ENCODE measurements at regions not wholly inside any gene's neighbourhood (a gene's known extent, or its start where the extent isn't known, plus 50 kb on each side); places are given as distances from the start of the nearest gene placed in this dataset.
"Not testable (repeated sequence)": the region's sequence is repeated elsewhere in the genome, so short reads cannot be mapped to it uniquely, and the experiment has no call there.

DNA sequence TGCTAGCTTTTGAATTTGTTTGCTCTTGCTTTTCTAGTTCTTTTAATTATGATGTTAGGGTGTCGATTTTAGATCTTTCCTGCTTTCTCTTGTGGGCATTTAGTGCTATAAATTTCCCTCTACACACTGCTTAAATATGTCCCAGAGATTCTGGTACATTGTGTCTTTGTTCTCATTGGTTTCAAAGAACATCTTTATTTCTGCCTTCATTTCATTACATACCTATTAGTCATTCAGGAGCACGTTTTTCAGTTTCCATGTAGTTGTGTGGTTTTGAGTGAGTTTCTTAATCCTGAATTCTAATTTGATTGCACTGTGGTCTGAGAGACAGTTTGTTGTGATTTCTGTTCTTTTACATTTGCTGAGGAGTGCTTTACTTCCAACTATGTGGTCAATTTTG is 51.2 kb upstream of the MB21D2 start:
- not testable (repeated sequence) for DNase-seq

DNA sequence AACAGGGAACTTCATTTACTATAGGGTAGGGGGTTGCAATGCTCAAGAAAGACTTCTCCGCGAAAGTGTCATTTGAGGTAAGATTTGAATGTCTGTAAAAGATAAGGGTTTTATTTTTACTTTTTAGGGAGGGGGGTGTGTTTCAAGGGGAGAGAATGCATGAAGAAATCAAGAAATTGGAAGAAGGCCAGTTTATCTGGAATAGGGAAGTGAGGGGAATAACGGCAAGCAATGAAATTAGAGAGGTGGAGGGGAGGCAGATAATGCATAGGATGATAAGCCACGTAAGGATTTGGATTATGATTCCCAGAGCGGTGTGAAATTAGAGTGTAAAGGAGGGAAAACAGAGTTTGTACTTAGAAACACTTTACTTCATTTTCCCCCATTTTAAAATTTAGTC is 63.0 kb upstream of the MB21D2 start:
- no peak for DNase-seq

DNA sequence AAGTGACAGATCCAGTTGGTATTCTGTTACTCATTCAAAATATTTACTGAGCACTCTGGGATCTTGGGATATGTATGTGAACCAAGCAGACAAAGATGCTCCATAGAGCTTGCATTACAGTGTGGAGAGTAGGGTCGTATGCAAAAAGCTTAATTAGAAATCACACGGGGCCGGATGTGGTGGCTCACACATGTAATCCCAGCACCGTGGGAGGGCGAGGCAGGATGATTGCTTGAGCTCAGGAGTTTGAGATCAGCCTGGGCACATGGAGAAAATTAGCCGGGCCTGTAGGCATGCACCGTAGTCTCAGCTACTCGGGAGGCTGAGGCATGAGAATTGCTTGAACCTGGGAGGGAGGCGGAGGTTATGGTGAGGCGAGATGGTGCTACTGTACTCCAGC is 68.7 kb upstream of the MB21D2 start:
- DNase-seq: no peak

DNA sequence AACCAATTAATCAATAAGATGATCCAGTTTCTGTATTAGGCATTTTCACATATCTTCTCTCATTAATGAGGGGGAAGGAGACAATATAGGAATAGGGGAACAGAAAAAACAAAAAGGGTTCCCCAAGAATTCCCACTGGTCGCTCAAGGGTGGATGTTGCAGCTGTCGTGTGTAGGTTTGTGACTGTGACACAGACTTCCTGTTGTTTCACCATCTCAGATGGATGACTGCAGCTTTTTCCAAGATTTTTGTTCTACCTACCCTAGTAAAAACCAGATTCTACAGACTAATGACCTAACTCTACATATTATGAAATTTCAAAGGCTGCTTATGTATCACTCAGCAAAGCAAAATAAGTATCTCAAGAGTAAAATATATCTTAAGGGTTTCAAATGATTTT is 73.7 kb upstream of the MB21D2 start:
- no peak for DNase-seq

DNA sequence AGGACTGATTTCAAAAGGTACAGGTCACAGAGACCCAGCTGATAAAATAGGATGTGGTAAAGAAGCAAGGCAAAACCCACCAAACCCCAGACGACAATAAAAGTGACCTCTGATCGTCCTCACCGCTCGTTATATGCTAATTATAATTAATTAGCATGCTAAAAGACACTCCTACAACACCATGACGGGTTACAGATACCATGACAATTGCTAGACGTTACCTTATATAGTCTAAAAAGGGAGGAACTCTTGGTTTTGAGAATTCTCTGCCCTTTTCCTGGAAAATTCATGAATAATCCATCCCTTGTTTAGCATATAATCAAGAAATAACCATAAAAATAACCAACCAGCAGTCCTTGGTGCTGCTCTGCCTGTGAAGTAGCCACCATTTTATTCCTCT is 74.7 kb upstream of the MB21D2 start:
- no peak for DNase-seq

DNA sequence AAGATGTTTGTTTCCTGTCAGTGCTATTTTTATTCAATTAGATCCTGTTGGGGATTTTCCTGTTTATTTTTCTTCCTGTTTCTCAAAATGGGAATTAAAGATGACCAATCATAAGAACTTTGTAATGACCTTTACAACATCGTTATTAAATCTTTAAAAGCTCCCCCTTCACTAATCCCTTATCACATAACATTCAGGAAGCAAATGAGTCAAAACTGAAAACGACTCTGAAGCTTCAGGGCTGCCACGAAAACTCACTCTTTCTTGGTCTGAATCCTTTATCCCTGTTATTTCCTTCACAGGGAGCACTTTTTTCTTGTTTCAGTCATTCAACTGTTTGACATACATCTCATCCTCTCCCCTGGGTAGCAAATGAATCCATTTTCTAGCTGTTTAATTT is 75.8 kb upstream of the MB21D2 start:
- DNase-seq: no peak

DNA sequence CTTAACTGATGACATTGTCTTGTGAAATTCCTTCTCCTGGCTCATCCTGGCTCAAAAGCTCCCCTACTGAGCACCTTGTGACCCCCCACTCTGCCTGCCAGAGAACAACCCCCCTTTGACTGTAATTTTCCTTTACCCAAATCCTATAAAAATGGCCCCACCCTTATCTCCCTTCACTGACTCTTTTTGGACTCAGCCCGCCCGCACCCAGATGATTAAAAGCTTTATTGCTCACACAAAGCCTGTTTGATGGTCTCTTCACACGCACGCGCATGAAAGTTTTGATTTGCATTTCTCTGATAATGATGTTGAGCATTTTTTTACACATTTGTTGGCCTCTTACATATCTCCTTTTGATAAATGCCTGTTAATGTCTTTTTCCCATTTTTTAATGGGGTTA is 83.5 kb upstream of the MB21D2 start:
- not testable (repeated sequence) for DNase-seq

DNA sequence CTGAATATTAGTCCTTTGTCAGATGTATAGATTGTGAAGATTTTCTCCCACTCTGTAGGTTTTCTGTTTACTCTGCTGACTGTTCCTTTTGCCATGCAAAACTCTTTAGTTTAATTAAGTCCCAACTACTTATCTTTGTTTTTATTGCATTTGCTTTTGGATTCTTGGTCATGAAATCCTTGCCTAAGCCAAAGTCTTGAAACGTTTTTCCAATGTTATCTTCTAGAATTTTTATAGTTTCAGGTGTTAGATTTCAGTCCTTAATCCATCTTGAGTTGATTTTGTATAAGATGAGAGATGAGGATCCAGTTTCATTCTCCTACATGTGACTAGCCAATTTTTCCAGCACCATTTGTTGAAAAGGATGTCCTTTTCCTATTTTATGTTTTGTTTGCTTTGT is 86.0 kb upstream of the MB21D2 start:
- not testable (repeated sequence) for DNase-seq

DNA sequence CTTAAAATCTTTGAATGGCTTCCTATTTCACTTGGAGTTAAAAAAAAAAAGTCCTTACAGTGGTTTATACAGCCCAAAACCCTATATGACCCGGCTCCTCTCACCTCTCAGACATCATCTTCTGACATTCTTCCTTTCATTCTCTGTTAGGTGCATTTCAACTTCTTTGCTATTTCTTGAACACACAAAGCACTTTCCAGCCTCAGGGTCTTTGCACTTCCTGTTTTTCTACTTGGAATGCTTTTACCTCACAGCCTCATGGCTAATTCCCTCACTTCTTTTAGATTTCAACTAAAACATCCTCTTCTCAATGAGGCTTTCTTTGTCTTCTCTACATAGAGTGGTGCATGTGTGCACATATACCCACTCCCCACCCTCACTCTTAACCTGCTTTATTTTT is 91.0 kb upstream of the MB21D2 start:
- DNase-seq: no peak

DNA sequence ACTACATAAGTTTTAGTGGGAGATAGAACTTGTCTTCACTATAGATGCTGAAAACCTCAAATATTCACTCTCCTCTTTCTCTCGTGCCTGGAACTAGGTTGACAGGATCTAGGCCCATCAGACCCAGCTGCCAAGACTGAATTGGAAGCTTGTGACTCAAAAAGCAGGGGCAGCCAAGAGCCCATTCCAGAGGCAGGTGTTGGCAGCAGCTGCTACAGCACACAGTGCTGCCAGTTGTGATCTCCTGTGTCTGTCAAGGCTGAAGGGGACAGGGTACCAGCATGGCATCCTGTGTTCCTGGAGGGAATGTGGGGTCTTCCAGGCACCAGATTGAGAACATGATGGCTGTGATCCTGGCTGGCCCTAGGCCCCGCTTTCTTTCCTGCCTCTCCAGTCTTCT is 92.5 kb upstream of the MB21D2 start:
- DNase-seq: peak; percentile 66

DNA sequence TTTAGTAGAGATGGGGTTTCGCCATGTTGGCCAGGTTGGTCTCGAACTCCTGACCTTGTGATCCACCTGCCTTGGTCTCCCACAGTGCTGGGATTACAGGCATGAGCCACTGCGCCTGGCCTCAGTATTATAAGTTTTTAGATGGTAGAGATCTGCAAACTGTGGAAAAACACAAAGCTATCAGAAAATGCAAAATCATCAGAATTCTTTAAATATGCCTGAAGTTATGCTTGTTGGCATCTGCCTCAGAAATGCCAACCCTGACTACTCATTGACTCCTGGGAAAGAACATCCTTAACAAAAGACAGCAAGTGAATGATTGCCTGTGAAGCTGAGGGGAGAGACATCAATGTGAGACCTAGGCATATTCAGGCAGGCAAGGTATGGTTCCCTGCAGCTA is 94.3 kb upstream of the MB21D2 start:
- DNase-seq: no peak

DNA sequence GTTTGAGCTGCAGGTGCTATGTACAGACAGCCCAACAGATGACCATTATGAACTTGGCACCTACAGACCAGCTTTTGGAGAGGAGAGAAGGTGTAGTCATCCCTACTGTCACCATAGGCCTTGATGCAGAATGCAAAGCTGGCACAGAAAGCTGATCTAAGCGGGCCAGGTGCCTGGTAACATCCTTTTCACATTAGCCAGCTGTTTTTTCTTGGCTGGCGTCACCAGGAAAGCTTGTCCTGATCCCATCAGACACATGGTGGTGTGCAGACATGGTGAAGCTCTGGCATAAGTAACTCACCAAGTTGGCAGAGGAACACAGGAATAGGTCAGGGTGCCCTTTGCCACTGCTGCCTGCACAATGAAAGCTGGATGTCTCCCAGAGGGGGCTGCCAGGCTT is 97.2 kb upstream of the MB21D2 start:
- peak; percentile 26 for DNase-seq

DNA sequence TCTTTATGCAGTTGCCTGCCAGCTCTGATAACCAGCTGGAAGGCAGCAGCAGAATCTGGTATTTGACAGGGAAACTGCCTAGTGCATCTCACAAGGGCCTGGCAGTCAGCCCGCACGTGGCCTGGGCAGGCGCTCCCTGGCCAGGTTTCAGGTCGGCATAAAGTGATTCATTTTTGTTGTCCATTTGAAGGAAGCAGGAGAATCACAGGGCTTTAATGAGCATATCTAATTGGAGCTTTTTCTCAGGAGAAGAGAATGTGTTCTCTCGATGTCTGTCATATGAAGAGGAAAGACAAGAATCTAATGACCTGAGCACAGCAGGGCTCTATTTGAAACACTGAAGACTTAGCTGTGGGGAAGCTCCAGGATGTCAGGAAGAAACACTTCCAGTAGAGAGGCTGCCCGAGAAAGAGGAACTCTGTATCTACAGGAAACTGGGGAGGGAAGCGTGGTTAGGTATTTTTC is 98.8 kb upstream of the MB21D2 start:
- no peak for DNase-seq

DNA sequence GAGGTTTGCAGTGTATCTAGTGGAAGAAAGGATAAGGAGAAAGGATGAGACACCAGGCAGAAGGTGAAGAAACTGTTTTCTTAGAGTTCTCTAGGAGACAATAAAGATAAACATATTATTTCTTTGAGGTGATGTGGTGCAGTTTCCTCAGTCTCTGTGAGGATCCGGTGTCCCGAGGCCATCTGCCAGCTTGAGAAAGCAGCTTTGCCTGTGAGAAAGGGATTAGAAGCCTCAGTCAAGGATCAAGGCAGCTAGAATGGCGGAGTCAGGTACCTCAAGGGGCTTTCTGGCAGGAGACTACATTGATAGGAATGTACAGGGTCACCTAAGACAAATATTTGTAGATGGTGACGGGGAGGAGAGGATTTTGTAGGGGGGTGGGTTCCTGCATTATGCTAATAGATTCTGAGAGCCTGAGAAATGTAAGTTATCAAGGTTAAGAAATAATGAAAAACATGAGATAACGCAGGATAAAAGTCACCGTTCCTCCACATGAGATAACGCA is 103.9 kb upstream of the MB21D2 start:
- DNase-seq: no peak

DNA sequence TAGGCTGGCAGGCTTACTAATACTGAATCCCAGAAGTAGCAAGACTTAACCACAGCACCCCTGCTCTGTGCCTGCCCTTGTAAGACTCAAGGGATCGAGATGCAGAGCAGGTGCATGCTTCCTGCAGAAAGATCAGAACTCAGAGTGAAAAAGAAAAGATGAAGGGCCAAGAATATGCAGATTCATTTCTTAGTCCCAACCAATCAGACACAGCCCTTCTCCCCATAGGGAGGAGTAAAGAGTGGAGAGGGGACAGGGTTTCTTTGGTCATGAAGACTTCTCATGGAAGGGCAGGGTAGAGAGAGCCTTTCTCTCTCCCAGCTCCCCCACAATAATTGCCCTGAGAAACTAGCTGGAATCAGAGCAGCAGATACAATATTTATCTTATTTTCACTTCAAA is 105.6 kb upstream of the MB21D2 start:
- DNase-seq: no peak

DNA sequence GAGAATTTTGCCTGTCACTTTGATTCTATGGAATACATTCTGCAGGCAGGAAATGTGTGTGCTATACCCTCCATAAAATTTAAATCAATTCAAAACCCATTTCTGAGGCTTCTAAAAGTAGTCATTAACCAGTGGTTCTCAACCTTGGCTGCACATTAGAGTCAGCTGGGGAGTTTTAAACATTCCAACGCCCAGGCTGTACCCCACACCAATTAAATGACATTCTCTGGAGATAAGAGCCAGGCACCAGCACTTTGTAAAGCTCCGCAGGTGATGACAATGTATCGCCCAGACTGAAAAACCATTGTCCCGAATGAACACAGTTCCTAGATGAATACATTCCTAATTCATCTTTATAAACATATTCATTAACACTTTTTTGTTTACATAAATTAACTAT is 110.6 kb upstream of the MB21D2 start:
- DNase-seq: no peak

DNA sequence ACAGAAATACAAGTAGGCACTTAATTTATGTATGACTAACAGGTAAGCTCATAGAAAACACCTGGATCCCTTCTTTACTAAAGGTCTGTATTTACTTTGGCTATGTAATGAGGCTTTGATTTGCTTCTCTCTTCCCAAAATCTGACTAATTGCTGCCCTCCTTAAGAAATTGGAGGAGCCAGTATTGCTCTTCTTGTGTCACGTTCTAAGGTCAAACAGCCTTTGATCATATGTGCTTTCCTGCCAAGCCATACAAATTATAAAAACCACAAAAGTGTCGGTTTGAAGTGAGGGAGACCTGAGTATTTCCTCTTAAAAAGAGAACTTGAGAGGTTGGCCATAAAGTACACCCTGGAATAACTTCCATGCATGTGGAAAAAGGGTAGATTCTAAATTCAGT is 112.1 kb upstream of the MB21D2 start:
- DNase-seq: no peak

DNA sequence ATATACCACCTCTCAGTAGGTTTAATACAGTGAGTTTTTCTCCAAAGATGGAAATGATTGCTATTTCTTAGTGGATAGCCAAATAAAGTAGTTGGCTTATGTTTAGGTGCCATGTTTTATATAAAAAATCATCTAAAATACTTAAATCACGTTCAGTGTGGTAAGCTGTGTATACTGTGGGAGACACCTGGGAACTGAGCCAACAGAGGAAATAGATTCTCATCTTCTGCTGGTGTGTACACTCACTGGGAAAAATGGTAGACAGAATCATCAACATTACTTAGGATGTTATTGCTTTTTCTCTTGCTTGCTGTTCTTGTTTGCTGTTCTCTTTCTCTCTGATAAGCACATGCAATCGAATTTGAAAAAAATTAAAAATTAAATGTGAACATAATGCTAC is 112.6 kb upstream of the MB21D2 start:
- no peak for DNase-seq

DNA sequence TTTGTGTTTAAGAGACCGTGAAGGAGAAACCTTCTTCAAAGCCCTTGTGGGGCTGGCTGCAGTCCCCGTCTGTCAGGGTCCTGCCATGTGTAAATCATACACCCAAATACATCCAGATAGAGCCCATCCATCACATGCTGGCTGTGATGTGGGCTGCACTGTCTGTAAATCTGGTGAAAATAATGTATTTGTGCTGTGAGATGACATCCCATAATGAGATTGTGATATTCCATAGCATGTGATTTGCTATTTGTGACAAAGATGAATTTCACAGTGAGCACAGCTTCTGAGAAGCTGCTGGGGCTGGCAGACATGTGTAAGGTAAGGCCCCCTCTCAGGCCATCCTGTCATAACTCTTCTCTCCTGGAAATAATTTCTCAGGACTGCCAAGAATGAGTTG is 114.3 kb upstream of the MB21D2 start:
- no peak for DNase-seq

DNA sequence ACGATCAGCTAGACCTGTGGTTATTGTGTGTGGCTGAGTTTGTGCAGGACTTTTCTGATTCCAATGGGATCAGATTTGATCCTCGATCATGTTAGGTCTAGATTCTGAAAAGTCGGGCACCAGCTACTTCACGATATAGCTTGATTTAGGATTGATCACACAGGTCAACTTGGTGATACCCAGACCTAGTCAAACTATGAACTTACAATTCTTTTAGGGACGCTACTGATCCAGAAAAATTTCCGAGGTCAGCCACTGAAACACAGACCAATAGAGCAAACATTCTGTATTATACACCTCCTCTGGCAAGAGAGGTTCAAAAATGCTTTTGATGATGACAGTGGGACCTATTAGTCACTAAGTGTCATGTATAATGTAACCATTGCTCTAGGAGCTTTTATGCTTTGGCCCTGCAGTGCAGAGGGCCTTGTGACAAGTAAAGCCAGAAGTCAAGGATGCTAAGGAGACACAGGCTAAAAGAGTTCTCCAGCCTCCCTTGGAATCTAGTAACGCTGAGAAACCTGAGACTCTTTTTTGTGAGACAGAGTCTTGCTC is 115.6 kb upstream of the MB21D2 start:
- DNase-seq: no peak

DNA sequence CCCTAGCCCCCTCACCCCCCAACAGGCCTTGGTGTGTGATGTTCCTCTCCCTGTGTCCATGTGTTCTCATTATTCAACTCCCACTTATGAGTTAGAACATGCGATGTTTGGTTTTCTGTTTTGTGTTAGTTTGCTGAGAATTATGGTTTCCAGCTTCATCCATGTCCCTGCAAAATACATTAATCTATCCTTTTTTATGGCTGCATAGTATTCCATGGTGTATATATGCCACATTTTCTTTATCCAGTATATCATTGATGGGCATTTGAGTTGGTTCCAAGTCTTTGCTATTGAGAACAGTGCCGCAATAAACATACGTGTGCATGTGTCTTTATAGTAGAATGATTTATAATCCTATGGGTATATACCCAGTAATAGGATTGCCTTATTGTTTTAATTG is 120.2 kb upstream of the MB21D2 start:
- not testable (repeated sequence) for DNase-seq

DNA sequence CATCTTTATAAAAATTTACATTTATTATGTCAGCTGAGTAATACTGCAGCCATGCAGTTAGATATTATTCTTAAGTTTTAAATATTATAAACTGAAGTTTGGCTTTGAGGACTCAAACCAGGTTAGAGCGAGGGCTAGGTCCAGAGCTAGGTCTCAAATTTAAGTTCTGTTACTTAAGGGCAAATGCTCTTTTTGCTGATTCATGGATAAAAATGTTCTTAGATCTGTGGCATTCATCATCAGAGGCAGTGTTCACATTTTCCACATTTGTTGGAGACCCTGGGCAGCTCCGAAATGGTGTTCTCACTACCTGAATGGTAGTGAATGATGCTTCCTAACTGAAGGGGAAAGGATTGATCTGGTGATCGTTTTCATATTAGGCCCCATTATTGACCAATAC is 121.4 kb upstream of the MB21D2 start:
- no peak for DNase-seq

DNA sequence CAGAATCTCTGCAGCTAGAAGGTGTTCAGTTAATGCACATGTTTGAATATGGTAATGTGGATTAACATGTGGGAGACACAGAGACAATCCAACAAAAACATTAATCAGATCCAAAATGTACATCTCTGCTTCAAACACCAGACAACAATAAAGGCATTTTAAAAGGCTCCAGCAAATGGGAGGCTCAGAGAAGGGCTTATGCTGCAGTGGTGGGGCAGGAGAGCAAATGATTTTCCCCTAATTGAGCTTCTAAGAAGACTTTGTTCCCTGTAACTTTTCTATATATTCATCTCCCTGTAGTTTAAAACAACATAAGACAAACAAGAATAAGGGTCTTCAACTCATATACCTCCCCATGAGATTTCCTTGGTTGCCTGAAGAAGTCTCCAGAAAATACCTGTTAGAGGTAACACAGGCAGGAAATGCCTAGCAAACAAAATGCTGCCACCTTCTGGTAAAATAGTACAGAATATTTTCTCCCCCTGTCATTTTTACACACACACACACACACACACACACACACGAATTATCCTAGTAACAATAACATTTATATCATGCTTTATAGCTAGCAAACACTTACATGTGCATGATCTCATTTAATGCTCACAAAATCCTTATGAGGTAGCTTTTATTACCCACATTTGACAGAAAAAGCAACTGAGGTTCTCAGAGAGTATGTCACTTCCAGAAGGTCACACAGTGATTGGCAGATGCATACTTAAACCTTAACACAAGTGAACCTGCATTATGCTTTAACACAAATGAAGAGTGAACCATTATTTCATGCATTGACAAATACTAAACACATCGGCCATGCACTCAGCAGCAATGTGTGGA is 123.4 kb upstream of the MB21D2 start:
- no peak for DNase-seq

DNA sequence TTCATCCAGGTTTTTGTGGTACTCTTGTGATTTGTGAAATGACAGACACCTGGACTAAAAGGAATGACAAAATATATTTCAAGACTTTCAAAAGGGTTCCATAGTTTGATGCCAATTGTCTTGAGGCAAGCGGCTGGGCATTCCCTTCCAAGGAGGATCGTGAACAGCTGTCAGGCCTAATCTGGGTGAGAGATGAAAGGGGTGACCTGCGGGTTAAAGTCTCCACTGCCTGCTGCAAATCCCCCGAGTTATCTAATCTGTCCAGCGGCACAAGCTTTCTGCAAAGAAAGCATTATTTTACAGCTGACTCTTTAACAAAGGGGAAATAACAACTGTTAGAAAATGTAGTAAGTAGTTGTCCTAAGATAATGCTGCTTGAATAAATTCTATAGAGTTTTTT is 128.7 kb upstream of the MB21D2 start:
- no peak for DNase-seq

DNA sequence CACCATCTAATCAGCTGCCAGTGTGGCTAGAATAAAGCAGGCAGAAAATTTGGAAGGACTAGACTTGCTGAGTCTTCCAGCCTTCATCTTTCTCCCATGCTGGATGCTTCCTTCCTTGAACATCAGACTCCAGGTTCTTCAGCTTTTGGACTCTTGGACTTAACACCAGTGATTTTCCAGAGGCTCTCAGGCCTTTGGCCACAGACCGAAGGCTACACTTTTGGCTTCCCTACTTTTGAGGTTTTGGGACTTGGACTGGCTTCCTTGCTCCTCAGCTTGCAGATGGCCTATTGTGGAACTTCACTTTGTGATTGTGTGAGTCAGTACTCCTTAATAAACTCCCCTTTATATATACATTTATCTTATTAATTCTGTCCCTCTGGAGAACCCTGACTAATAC is 129.8 kb upstream of the MB21D2 start:
- peak; percentile 36 for DNase-seq

All from femur (tissue), 1 donor.